Left cardiac atrium (tissue), 4 donors: ENCODE measurements at regions not wholly inside any gene's neighbourhood (a gene's known extent, or its start where the extent isn't known, plus 50 kb on each side); places are given as distances from the start of the nearest gene placed in this dataset.

Experiments
- ATAC-seq, 2 donors: fragments of 200-7000 bp; cut with Tn5 transposase; one replicate each; pipeline ENCODE4 v1.9.1; 2020; ENCODE audit warnings: mild to moderate bottlenecking in 2 of 2, moderate library complexity in 2 of 2
- DNase-seq: peaks from one replicate; pipeline ENCODE4 v3.0.0-alpha.2; 2020
- intact Hi-C, 2 donors: fragments of 100-400 bp; cut with DNase I; formaldehyde crosslinking; loops; one replicate each; pipeline versions ENCODE4 v1.14.1 to v1.15.1; 2022 to 2023
- donor health status: DM: no; HTN: yes; CAD: no.
- donor health status: DM: no; HTN: yes; CAD: no; lungs with severe emphysema.
- donor health status: DM: yes; HTN: yes; CAD: no.
- donor health status: Dilated cardiomyopathy.

- no peak for ATAC-seq
- intact Hi-C loops: no loop called here
- DNase-seq: no peak
Measured at GRCh38 chr2:37851828-37852584, 73.1 kb upstream of the RMDN2 start.

GRCh38 chr2:37852585-37853014 is 72.5 kb upstream of the RMDN2 start:
- intact Hi-C loops: no loop called here
- DNase-seq (no peak), ATAC-seq (no peak)

- intact Hi-C loops: no loop called here
- DNase-seq: no peak
- ATAC-seq: no peak
Measured at GRCh38 chr2:37854676-37855282, 70.3 kb upstream of the RMDN2 start.

GRCh38 chr2:37855283-37856041 is 69.6 kb upstream of the RMDN2 start:
- peak; percentile 75 for DNase-seq

GRCh38 chr2:37856101-37856751 is 68.9 kb upstream of the RMDN2 start:
- intact Hi-C loops: no loop called here
- DNase-seq: peak; percentile 48
- ATAC-seq: peak; percentile 42 to 58

More at GRCh38 chr2:37855283-37856041, 69.6 kb upstream of the RMDN2 start:
- intact Hi-C loops: no loop called here
- peak; percentile 62 to 82 for ATAC-seq

- ATAC-seq (no peak), DNase-seq (no peak)
- intact Hi-C loops: no loop called here
Measured at GRCh38 chr2:37857575-37858399, 67.3 kb upstream of the RMDN2 start.

- peak; percentile 43 to 69 for ATAC-seq
- DNase-seq: no peak
- intact Hi-C loops: no loop called here
Measured at GRCh38 chr2:37858400-37858711, 66.7 kb upstream of the RMDN2 start.

- intact Hi-C loops: no loop called here
- ATAC-seq (no peak), DNase-seq (no peak)
Measured at GRCh38 chr2:37858725-37859267, 66.3 kb upstream of the RMDN2 start.

GRCh38 chr2:37862620-37863019 is 62.5 kb upstream of the RMDN2 start:
- ATAC-seq: no peak
- intact Hi-C loops: no loop called here

GRCh38 chr2:37864217-37864616 is 60.9 kb upstream of the RMDN2 start:
- intact Hi-C loops: no loop called here
- no peak for DNase-seq
- ATAC-seq: no peak

More at GRCh38 chr2:37862620-37863019, 62.5 kb upstream of the RMDN2 start:
- no peak for DNase-seq

- intact Hi-C loops: no loop called here
- peak; percentile 35 to 48 for ATAC-seq
- DNase-seq: no peak
Measured at GRCh38 chr2:37865640-37866039, 59.4 kb upstream of the RMDN2 start.

GRCh38 chr2:37866171-37866934 is 58.7 kb upstream of the RMDN2 start:
- intact Hi-C loops: no loop called here
- DNase-seq: peak; percentile 74
- peak; percentile 46 to 51 for ATAC-seq

GRCh38 chr2:37867166-37867565 is 57.9 kb upstream of the RMDN2 start:
- intact Hi-C loops: no loop called here
- DNase-seq: no peak
- ATAC-seq: no peak

- ATAC-seq: no peak
- intact Hi-C loops: no loop called here
Measured at GRCh38 chr2:37868866-37869265, 56.2 kb upstream of the RMDN2 start.

GRCh38 chr2:37869304-37869703 is 55.8 kb upstream of the RMDN2 start:
- ATAC-seq (no peak), DNase-seq (no peak)
- intact Hi-C loops: no loop called here

More at GRCh38 chr2:37868866-37869265, 56.2 kb upstream of the RMDN2 start:
- DNase-seq: no peak

GRCh38 chr2:37869771-37870170 is 55.3 kb upstream of the RMDN2 start:
- intact Hi-C loops: loop anchor here in 1 of 2 donors (10.0 kb wide), 1 partner anchor 205 kb away; no protein-coding TSS in a partner anchor
- no peak for DNase-seq
- no peak for ATAC-seq

- DNase-seq: no peak
- ATAC-seq: peak in 1 of 2 donors; percentile 23
- intact Hi-C loops: loop anchor here in 1 of 2 donors (10.0 kb wide), 1 partner anchor 206 kb away; no protein-coding TSS in a partner anchor
Measured at GRCh38 chr2:37870829-37871228, 54.3 kb upstream of the RMDN2 start.
